ENCODE measurements at regions not wholly inside any gene's neighbourhood (a gene's known extent, or its start where the extent isn't known, plus 50 kb on each side); places are given as distances from the start of the nearest gene placed in this dataset.

DNA sequence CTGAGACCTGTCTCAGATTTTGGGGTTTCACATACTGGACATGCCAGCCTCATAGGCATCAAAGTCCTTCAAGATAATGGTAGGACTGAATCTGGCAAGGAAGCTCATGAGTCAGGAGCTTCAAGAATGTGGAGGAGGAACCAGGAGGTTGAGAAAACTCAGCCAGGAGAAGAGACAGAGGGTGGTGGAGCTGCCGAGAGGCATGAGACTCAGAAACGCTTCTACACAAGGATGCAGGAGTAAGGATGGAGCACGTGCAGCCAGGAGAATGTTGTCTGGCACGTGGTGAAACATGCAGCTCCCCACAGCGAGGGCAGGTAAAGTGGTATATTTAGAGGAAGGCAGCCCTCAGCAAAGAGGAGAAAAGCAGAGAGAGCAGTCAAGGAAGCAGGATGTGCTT, 148.7 kb upstream of the ISX start:
- CTCF ChIA-PET: no interaction called here
- TF ChIP-seq, protein P1, sequence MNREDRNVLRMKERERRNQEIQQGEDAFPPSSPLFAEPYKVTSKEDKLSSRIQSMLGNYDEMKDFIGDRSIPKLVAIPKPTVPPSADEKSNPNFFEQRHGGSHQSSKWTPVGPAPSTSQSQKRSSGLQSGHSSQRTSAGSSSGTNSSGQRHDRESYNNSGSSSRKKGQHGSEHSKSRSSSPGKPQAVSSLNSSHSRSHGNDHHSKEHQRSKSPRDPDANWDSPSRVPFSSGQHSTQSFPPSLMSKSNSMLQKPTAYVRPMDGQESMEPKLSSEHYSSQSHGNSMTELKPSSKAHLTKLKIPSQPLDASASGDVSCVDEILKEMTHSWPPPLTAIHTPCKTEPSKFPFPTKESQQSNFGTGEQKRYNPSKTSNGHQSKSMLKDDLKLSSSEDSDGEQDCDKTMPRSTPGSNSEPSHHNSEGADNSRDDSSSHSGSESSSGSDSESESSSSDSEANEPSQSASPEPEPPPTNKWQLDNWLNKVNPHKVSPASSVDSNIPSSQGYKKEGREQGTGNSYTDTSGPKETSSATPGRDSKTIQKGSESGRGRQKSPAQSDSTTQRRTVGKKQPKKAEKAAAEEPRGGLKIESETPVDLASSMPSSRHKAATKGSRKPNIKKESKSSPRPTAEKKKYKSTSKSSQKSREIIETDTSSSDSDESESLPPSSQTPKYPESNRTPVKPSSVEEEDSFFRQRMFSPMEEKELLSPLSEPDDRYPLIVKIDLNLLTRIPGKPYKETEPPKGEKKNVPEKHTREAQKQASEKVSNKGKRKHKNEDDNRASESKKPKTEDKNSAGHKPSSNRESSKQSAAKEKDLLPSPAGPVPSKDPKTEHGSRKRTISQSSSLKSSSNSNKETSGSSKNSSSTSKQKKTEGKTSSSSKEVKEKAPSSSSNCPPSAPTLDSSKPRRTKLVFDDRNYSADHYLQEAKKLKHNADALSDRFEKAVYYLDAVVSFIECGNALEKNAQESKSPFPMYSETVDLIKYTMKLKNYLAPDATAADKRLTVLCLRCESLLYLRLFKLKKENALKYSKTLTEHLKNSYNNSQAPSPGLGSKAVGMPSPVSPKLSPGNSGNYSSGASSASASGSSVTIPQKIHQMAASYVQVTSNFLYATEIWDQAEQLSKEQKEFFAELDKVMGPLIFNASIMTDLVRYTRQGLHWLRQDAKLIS (CRISPR knock-in tag; IDR thresholded peaks at IDR 0.05; ENCODE audit: borderline replicate concordance): no peak
- TF ChIP-seq GTF2I (CRISPR knock-in tag; conservative IDR thresholded peaks at IDR 0.05) (no peak), SMAD4 (CRISPR knock-in tag; IDR thresholded peaks at IDR 0.05) (no peak), HMGA2 (CRISPR knock-in tag; IDR thresholded peaks at IDR 0.05) (no peak), ELF4 (CRISPR knock-in tag; IDR thresholded peaks at IDR 0.05; ENCODE audit: low read depth) (no peak), ZNF532 (CRISPR knock-in tag; IDR thresholded peaks at IDR 0.05; ENCODE audit: borderline replicate concordance) (no peak), NFATC4 (CRISPR knock-in tag; IDR thresholded peaks at IDR 0.05) (no peak), JUN (CRISPR knock-in tag; IDR thresholded peaks at IDR 0.05) (no peak), FOXP1 (CRISPR knock-in tag; IDR thresholded peaks at IDR 0.05; ENCODE audit: borderline replicate concordance) (no peak), SOX15 (CRISPR knock-in tag; IDR thresholded peaks at IDR 0.05) (no peak)
- TF ChIP-seq, protein P2, sequence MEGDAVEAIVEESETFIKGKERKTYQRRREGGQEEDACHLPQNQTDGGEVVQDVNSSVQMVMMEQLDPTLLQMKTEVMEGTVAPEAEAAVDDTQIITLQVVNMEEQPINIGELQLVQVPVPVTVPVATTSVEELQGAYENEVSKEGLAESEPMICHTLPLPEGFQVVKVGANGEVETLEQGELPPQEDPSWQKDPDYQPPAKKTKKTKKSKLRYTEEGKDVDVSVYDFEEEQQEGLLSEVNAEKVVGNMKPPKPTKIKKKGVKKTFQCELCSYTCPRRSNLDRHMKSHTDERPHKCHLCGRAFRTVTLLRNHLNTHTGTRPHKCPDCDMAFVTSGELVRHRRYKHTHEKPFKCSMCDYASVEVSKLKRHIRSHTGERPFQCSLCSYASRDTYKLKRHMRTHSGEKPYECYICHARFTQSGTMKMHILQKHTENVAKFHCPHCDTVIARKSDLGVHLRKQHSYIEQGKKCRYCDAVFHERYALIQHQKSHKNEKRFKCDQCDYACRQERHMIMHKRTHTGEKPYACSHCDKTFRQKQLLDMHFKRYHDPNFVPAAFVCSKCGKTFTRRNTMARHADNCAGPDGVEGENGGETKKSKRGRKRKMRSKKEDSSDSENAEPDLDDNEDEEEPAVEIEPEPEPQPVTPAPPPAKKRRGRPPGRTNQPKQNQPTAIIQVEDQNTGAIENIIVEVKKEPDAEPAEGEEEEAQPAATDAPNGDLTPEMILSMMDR (IDR thresholded peaks at IDR 0.05): no peak
- H3K27ac Mint-ChIP-seq: no peak overlapping the region
- no peak for ATAC-seq
- H3K36me3 Mint-ChIP-seq: 0 out of 2 replicates have a peak, but pooled peaks cover 2% of the 10 kb centered on the region
- H3K4me1 Mint-ChIP-seq: peaks cover 9% of the 10 kb centered on the region
- H3K27me3 Mint-ChIP-seq (ENCODE audit: low read depth): no peaks in the 10 kb centered on the region
- no peak overlapping the region for H3K4me3 Mint-ChIP-seq
- POLR2A ChIA-PET: no interaction called here
- H3K9me3 Mint-ChIP-seq: peaks cover 21% of the 10 kb centered on the region
- DNase-seq (ENCODE audit: low spot score): no peak

DNA sequence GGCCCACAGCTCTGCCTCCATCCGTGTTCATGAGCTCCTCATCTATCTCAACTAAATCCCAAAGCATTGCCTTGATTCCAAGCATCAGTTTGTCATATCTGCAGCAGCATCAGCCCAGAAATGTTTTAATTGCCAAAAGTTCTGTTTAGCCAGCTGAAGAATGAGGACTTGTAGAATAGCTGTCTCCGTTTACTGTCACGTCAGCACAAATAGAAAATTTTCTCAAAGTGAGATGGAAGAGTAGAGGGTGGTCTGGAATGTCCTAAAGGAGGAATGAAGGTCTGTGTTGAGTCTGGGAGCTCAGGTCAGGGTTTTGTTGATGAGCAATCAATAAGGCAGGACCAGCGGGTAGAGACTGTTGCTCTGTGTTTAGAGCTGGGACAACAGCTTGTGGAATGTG, 134.9 kb upstream of the ISX start:
- Mint-ChIP-seq H3K9me3 (peaks cover 10% of the 10 kb centered on the region), H3K27me3 (ENCODE audit: low read depth) (peaks cover 11% of the 10 kb centered on the region; the same call in 1 of the 2 replicates), H3K4me3 (no peak overlapping the region), H3K4me1 (peaks cover 16% of the 10 kb centered on the region), H3K36me3 (no peaks in the 10 kb centered on the region), H3K27ac (no peak overlapping the region)
- ATAC-seq: no peak
- POLR2A ChIA-PET: no interaction called here
- CTCF ChIA-PET: interaction anchor here (1.3 kb wide), 1 partner anchor 12 kb away, joined by 5 read pairs; no protein-coding TSS in a partner anchor
- DNase-seq (ENCODE audit: low spot score): no peak
- TF ChIP-seq ZNF423 (CRISPR knock-in tag; IDR thresholded peaks at IDR 0.05) (no peak), ETV6 (CRISPR knock-in tag; IDR thresholded peaks at IDR 0.05) (no peak), ZNF532 (CRISPR knock-in tag; IDR thresholded peaks at IDR 0.05; ENCODE audit: borderline replicate concordance) (no peak), TCF7 (CRISPR knock-in tag; IDR thresholded peaks at IDR 0.05; ENCODE audit: low read depth) (no peak), FOXK1 (CRISPR knock-in tag; IDR thresholded peaks at IDR 0.05) (no peak), NFE2L1 (CRISPR knock-in tag; IDR thresholded peaks at IDR 0.05) (no peak)
- TF ChIP-seq, protein P3, sequence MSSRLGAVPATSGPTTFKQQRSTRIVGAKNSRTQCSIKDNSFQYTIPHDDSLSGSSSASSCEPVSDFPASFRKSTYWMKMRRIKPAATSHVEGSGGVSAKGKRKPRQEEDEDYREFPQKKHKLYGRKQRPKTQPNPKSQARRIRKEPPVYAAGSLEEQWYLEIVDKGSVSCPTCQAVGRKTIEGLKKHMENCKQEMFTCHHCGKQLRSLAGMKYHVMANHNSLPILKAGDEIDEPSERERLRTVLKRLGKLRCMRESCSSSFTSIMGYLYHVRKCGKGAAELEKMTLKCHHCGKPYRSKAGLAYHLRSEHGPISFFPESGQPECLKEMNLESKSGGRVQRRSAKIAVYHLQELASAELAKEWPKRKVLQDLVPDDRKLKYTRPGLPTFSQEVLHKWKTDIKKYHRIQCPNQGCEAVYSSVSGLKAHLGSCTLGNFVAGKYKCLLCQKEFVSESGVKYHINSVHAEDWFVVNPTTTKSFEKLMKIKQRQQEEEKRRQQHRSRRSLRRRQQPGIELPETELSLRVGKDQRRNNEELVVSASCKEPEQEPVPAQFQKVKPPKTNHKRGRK (CRISPR knock-in tag; IDR thresholded peaks at IDR 0.05; ENCODE audit: borderline replicate concordance): no peak
- TF ChIP-seq, protein P4, sequence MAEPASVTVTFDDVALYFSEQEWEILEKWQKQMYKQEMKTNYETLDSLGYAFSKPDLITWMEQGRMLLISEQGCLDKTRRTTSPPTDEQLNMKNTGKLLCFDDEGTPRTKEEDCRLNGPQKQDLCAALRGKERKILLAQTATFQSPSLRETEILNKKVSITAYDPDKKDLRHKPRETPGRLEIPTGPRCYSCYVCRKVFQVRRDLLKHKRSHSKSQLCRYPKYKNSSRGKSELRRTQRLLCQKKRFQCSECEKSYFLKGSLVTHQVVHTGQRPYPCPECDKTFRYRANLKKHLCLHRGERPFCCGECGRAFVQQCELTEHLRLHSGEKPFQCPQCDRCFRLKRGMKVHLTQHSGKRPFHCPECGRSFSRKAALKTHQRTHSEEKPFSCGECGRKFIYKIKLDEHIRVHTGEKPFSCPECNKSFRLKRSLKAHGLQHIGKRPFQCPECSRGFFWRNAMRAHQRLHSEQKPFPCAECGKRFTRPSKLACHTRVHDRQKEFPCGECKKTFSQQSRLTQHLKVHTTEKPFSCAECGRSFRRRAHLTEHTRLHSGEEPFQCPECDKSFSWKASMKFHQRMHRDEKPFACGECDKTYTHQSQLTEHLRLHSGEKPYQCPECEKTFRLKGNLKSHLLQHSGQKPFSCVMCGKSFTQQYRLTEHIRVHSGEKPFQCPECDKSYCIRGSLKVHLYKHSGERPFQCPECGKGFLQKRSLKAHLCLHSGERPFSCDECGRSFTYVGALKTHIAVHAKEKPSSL (CRISPR knock-in tag; conservative IDR thresholded peaks at IDR 0.05): no peak

Data from WTC11 (cell line).